ENCODE measurements at regions not wholly inside any gene's neighbourhood (a gene's known extent, or its start where the extent isn't known, plus 50 kb on each side); places are given as distances from the start of the nearest gene placed in this dataset.
"Not testable (repeated sequence)": the region's sequence is repeated elsewhere in the genome, so short reads cannot be mapped to it uniquely, and the experiment has no call there.

DNA sequence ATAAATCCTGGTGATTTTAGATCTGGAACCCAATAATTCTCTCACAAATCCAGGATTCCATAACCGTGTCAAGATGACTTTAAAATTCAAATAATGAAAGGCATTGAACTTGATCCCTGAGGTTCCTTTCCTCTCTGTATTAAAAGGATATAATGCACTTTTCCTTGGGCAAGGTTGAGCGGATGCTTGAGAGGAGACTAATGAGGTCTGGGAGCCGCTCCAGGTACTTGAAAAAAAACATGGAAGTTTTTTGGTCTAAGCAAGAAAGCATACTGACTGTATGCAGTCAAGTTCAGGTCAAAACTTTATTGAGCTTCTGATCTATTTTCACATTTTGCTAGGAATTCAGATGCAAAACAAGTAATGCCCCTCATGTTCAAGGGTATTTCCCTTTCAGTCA is 318.5 kb downstream of the RAD51AP2 start:
- H3K27ac ChIP-seq (ENCODE audit: low read length): no peak overlapping the region
- ATAC-seq (no peak), DNase-seq (no peak)
- Mint-ChIP-seq H3K4me3 (no peak overlapping the region), H3K27ac (no peak overlapping the region), H3K36me3 (no peaks in the 10 kb centered on the region), H3K27me3 (ENCODE audit: low read depth in 2 of 2) (no peaks in the 10 kb centered on the region), H3K4me1 (no peaks in the 10 kb centered on the region), H3K9me3 (peaks cover 15 to 16% of the 10 kb centered on the region in 2 donors)
- TF ChIP-seq, protein P1, sequence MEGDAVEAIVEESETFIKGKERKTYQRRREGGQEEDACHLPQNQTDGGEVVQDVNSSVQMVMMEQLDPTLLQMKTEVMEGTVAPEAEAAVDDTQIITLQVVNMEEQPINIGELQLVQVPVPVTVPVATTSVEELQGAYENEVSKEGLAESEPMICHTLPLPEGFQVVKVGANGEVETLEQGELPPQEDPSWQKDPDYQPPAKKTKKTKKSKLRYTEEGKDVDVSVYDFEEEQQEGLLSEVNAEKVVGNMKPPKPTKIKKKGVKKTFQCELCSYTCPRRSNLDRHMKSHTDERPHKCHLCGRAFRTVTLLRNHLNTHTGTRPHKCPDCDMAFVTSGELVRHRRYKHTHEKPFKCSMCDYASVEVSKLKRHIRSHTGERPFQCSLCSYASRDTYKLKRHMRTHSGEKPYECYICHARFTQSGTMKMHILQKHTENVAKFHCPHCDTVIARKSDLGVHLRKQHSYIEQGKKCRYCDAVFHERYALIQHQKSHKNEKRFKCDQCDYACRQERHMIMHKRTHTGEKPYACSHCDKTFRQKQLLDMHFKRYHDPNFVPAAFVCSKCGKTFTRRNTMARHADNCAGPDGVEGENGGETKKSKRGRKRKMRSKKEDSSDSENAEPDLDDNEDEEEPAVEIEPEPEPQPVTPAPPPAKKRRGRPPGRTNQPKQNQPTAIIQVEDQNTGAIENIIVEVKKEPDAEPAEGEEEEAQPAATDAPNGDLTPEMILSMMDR (IDR thresholded peaks at IDR 0.05): no peak
- no peak overlapping the region for H3K4me3 ChIP-seq (ENCODE audit: low read length)
- intact Hi-C loops (cut with micrococcal nuclease): no loop called here
- H3K4me1 ChIP-seq (ENCODE audit: control insufficient read depth, insufficient read depth, low read length): no peaks in the 10 kb centered on the region
- no peaks in the 10 kb centered on the region for H3K9me3 ChIP-seq (ENCODE audit: control insufficient read depth, insufficient read depth, low read length)
- 86% methylated on average over 3 of the region's 3 CpGs for WGBS (ENCODE audit: insufficient coverage)
- no peaks in the 10 kb centered on the region for H3K36me3 ChIP-seq (ENCODE audit: control insufficient read depth, insufficient read depth, low read length)
- H3K27me3 ChIP-seq (ENCODE audit: control insufficient read depth, insufficient read depth, low read length): no peaks in the 10 kb centered on the region

DNA sequence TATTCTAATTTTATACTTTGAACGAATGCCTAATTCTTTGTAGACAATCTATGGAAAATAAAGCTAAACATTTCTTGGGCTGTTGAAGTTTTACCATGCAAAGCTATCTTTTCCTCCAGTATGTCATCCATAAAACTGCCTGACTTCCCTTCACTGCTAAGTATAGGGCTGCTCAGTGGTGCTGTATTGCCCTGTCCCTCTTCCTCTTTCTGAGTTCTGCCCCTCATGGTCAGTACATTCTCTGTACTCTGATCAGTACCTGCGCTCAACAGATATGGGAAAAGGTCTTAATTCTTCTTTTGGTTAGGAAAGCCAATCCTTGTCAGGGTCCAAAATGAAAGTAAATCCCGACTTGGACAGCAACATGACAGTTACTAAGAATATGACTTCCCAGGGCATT is 321.9 kb downstream of the RAD51AP2 start:
- Histone ChIP-seq H3K36me3 (ENCODE audit: control insufficient read depth, insufficient read depth, low read length) (no peaks in the 10 kb centered on the region), H3K9me3 (ENCODE audit: control insufficient read depth, insufficient read depth, low read length) (no peaks in the 10 kb centered on the region), H3K27me3 (ENCODE audit: control insufficient read depth, insufficient read depth, low read length) (no peaks in the 10 kb centered on the region), H3K4me1 (ENCODE audit: control insufficient read depth, insufficient read depth, low read length) (no peaks in the 10 kb centered on the region), H3K4me3 (ENCODE audit: low read length) (no peak overlapping the region), H3K27ac (ENCODE audit: low read length) (no peak overlapping the region)
- H3K27ac Mint-ChIP-seq: no peak overlapping the region
- TF ChIP-seq, protein P1 (IDR thresholded peaks at IDR 0.05): no peak
- no peaks in the 10 kb centered on the region for H3K27me3 Mint-ChIP-seq (ENCODE audit: low read depth in 2 of 2)
- WGBS (ENCODE audit: insufficient coverage): 44% methylated on average over 2 of the region's 3 CpGs
- ATAC-seq (no peak), DNase-seq (no peak)
- H3K4me3 Mint-ChIP-seq: no peak overlapping the region
- intact Hi-C loops (cut with micrococcal nuclease): no loop called here
- no peaks in the 10 kb centered on the region for H3K36me3 Mint-ChIP-seq
- H3K4me1 Mint-ChIP-seq: no peaks in the 10 kb centered on the region
- peaks cover 9 to 14% of the 10 kb centered on the region in 2 donors for H3K9me3 Mint-ChIP-seq

DNA sequence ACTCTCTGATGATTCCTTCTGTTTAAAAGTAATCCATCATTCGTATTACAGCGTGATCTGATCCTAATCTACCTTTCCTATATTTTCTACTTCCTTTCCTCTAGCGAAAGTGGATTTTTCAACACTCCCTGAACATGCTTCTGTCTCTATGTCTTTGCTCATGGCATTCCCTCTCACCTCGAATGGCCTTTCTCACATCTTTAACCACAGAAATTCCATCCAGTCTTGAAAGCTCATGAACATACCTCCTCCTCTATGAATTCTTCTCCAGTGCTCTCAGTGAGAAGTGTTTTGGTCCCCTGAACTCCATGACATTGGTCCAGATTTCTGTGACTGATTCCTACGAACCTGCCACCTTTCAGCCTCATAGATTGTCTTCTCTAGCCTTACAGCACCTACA is 323.2 kb downstream of the RAD51AP2 start:
- Mint-ChIP-seq H3K9me3 (peaks cover 12 to 19% of the 10 kb centered on the region in 2 donors), H3K27me3 (ENCODE audit: low read depth in 2 of 2) (no peaks in the 10 kb centered on the region), H3K4me1 (no peaks in the 10 kb centered on the region), H3K36me3 (no peaks in the 10 kb centered on the region), H3K27ac (no peak overlapping the region), H3K4me3 (no peak overlapping the region)
- Histone ChIP-seq H3K4me3 (ENCODE audit: low read length) (no peak overlapping the region), H3K9me3 (ENCODE audit: control insufficient read depth, insufficient read depth, low read length) (no peaks in the 10 kb centered on the region), H3K27me3 (ENCODE audit: control insufficient read depth, insufficient read depth, low read length) (no peaks in the 10 kb centered on the region), H3K27ac (ENCODE audit: low read length) (no peak overlapping the region), H3K4me1 (ENCODE audit: control insufficient read depth, insufficient read depth, low read length) (no peaks in the 10 kb centered on the region), H3K36me3 (ENCODE audit: control insufficient read depth, insufficient read depth, low read length) (no peaks in the 10 kb centered on the region)
- TF ChIP-seq, protein P1 (IDR thresholded peaks at IDR 0.05): no peak
- DNase-seq: no peak
- 88% methylated on average over 4 of the region's 5 CpGs for WGBS (ENCODE audit: insufficient coverage)
- ATAC-seq: no peak
- intact Hi-C loops (cut with micrococcal nuclease): no loop called here

GRCh38 chr2:17194083-17194482 is 324.2 kb downstream of the RAD51AP2 start:
- Histone ChIP-seq H3K36me3 (ENCODE audit: control insufficient read depth, insufficient read depth, low read length) (no peaks in the 10 kb centered on the region), H3K4me1 (ENCODE audit: control insufficient read depth, insufficient read depth, low read length) (no peaks in the 10 kb centered on the region), H3K27ac (ENCODE audit: low read length) (no peak overlapping the region), H3K27me3 (ENCODE audit: control insufficient read depth, insufficient read depth, low read length) (no peaks in the 10 kb centered on the region), H3K9me3 (ENCODE audit: control insufficient read depth, insufficient read depth, low read length) (no peaks in the 10 kb centered on the region), H3K4me3 (ENCODE audit: low read length) (no peak overlapping the region)
- no peak overlapping the region for H3K4me3 Mint-ChIP-seq
- TF ChIP-seq, protein P1 (IDR thresholded peaks at IDR 0.05): no peak
- no peaks in the 10 kb centered on the region for H3K4me1 Mint-ChIP-seq
- DNase-seq (no peak), ATAC-seq (no peak)
- H3K27ac Mint-ChIP-seq: no peak overlapping the region
- H3K9me3 Mint-ChIP-seq: peaks cover 15 to 21% of the 10 kb centered on the region in 2 donors
- intact Hi-C loops (cut with micrococcal nuclease): no loop called here
- no peaks in the 10 kb centered on the region for H3K27me3 Mint-ChIP-seq (ENCODE audit: low read depth in 2 of 2)
- H3K36me3 Mint-ChIP-seq: no peaks in the 10 kb centered on the region
- WGBS (ENCODE audit: insufficient coverage): 89% methylated on average over 9 of the region's 9 CpGs

DNA sequence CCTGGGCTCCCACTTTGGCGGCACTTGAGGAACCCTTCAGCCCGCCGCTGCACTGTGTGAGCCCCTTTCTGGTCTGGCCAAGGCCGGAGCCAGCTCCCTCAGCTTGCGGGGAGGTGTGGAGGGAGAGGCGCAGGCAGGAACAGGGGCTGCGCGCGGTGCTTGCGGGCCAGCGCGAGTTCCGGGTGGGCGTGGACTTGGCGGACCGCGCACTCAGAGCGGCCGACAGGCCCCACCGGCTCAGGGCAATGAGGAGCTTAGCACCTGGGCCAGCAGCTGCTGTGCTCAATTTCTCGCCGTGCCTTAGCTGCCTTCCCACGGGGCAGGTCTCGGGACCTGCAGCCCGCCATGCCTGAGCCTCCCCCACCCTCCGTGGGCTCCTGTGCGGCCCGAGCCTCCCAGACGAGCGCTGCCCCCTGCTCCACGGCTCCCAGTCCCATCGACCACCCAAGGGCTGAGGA is 324.8 kb downstream of the RAD51AP2 start:
- DNase-seq; H3K27ac ChIP-seq (ENCODE audit: low read length); H3K27ac Mint-ChIP-seq; intact Hi-C loops (cut with micrococcal nuclease); H3K4me3 Mint-ChIP-seq; H3K27me3 ChIP-seq (ENCODE audit: control insufficient read depth, insufficient read depth, low read length); H3K36me3 Mint-ChIP-seq; H3K9me3 ChIP-seq (ENCODE audit: control insufficient read depth, insufficient read depth, low read length); H3K4me1 ChIP-seq (ENCODE audit: control insufficient read depth, insufficient read depth, low read length); H3K4me1 Mint-ChIP-seq; ATAC-seq; H3K27me3 Mint-ChIP-seq (ENCODE audit: low read depth in 2 of 2); H3K4me3 ChIP-seq (ENCODE audit: low read length); H3K36me3 ChIP-seq (ENCODE audit: control insufficient read depth, insufficient read depth, low read length): not testable (repeated sequence)
- 96% methylated on average over 32 of the region's 32 CpGs for whole genome bisulfite sequencing (ENCODE audit: insufficient coverage)
- peaks cover 11 to 17% of the 10 kb centered on the region in 2 donors for H3K9me3 Mint-ChIP-seq
